ENCODE measurements at regions not wholly inside any gene's neighbourhood (a gene's known extent, or its start where the extent isn't known, plus 50 kb on each side); places are given as distances from the start of the nearest gene placed in this dataset.

GRCh38 chr9:13431692-13432091, 152.2 kb upstream of the MPDZ start:
- Histone ChIP-seq H3K9me3 (ENCODE audit: severe bottlenecking) (no peaks in the 10 kb centered on the region), H3K27me3 (ENCODE audit: insufficient read depth, low read depth, severe bottlenecking) (no peaks in the 10 kb centered on the region), H3K27ac (no peak overlapping the region), H3K36me3 (no peaks in the 10 kb centered on the region), H3K4me3 (ENCODE audit: low read depth, low read length) (no peak overlapping the region)
- TF ChIP-seq CTCF (IDR thresholded peaks at IDR 0.05; ENCODE audit: low read depth, low read length): no peak
- DNase-seq: no peak

GRCh38 chr9:13431222-13431536, 151.7 kb upstream of the MPDZ start:
- Histone ChIP-seq H3K9me3 (ENCODE audit: severe bottlenecking) (no peaks in the 10 kb centered on the region), H3K36me3 (no peaks in the 10 kb centered on the region), H3K27ac (no peak overlapping the region), H3K27me3 (ENCODE audit: insufficient read depth, low read depth, severe bottlenecking) (no peaks in the 10 kb centered on the region), H3K4me3 (ENCODE audit: low read depth, low read length) (no peak overlapping the region)
- DNase-seq: no peak
- TF ChIP-seq CTCF (IDR thresholded peaks at IDR 0.05; ENCODE audit: low read depth, low read length): no peak

GRCh38 chr9:13430368-13431221, 151.1 kb upstream of the MPDZ start:
- TF ChIP-seq CTCF (IDR thresholded peaks at IDR 0.05; ENCODE audit: low read depth, low read length): no peak
- no peak overlapping the region for H3K27ac ChIP-seq
- H3K27me3 ChIP-seq (ENCODE audit: insufficient read depth, low read depth, severe bottlenecking): no peaks in the 10 kb centered on the region
- no peaks in the 10 kb centered on the region for H3K9me3 ChIP-seq (ENCODE audit: severe bottlenecking)
- DNase-seq: no peak
- H3K4me3 ChIP-seq (ENCODE audit: low read depth, low read length): no peak overlapping the region
- no peaks in the 10 kb centered on the region for H3K36me3 ChIP-seq

- Histone ChIP-seq H3K9me3 (ENCODE audit: severe bottlenecking) (no peaks in the 10 kb centered on the region), H3K36me3 (no peaks in the 10 kb centered on the region), H3K4me3 (ENCODE audit: low read depth, low read length) (no peak overlapping the region), H3K27me3 (ENCODE audit: insufficient read depth, low read depth, severe bottlenecking) (no peaks in the 10 kb centered on the region), H3K27ac (no peak overlapping the region)
- no peak for TF ChIP-seq CTCF (IDR thresholded peaks at IDR 0.05; ENCODE audit: low read depth, low read length)
- DNase-seq: no peak
Observed at GRCh38 chr9:13429301-13430190, 150.1 kb upstream of the MPDZ start.

GRCh38 chr9:13428766-13429165, 149.3 kb upstream of the MPDZ start:
- Histone ChIP-seq H3K9me3 (ENCODE audit: severe bottlenecking) (no peaks in the 10 kb centered on the region), H3K4me3 (ENCODE audit: low read depth, low read length) (no peak overlapping the region), H3K27me3 (ENCODE audit: insufficient read depth, low read depth, severe bottlenecking) (no peaks in the 10 kb centered on the region), H3K36me3 (no peaks in the 10 kb centered on the region), H3K27ac (no peak overlapping the region)
- no peak for DNase-seq
- no peak for TF ChIP-seq CTCF (IDR thresholded peaks at IDR 0.05; ENCODE audit: low read depth, low read length)
